DMS 273 (cell line): ENCODE measurements at regions not wholly inside any gene's neighbourhood (a gene's known extent, or its start where the extent isn't known, plus 50 kb on each side); places are given as distances from the start of the nearest gene placed in this dataset.
"Not testable (repeated sequence)": the region's sequence is repeated elsewhere in the genome, so short reads cannot be mapped to it uniquely, and the experiment has no call there.

Experiments
- DNase-seq: peaks from one replicate; lab custom pipeline; 2025; ENCODE audit not compliant: unreplicated experiment; lab: John Stamatoyannopoulos, UW

- DNase-seq = no peak
Measured at GRCh38 chr11:134980819-134981710, 569.0 kb upstream of the B3GAT1 start.

DNA sequence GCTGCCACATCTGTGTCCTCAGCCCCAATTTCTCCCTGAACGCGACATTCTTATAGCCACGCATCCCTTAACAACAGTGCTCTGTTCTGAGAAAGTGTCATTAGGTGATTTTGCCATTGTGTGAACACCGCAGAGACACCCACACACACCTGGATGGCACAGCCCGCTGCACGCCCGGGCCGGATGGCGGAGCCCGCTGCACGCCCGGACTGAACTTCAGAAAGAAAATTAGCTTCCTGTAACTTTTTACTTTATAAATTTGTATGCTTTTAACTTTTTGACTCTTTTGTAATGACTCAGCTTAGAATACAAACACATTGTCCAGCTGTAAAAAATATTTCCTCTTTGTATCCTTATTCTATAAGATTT is 567.0 kb upstream of the B3GAT1 start:
- not testable (repeated sequence) for DNase-seq

GRCh38 chr11:134978388-134979088 is 566.5 kb upstream of the B3GAT1 start:
- no peak for DNase-seq

- DNase-seq = no peak
Measured at GRCh38 chr11:134976551-134976950, 564.5 kb upstream of the B3GAT1 start.

DNA sequence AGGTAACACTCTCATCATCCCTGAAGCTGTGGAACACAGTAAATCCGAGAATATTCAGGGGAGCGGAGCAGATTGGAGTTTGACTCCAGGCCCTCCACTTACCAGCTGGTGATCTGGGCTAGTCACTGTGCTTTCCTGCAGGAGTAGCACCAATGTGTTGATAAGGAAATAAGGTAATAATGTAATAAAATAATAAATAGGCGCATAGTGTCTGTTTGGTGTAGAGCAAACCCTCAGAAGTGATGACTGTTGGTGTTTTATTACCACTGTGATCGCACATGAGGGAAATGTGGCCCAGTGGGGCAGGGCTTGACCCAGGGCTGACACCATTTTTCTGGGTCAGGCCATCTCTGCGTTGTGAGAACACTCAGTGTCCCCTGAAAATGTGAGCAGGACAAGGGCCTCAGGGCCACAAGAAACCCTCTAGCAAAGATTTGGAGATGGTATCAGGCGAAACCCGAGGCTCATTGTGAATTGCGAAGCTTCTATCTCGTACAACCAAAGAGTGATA is 563.9 kb upstream of the B3GAT1 start:
- DNase-seq = no peak

DNA sequence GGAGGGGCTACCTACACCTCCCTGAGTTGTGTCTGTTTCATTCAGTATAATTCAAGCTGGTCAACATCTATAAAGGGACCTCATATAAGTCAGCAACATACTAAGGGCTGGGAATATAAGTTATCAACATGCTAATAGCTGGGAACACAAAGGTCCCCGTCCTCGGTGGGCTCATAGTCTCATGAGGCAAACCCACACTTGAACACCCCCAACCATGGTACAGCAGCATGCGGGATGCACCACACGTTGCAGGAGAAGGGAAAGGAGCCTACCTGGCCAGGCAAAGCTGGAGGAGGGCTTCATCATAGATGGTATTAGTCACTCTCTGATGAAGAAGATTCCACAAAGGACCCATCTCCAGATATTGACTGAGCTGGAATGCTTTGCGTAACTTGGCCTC is 561.8 kb upstream of the B3GAT1 start:
- no peak for DNase-seq

DNA sequence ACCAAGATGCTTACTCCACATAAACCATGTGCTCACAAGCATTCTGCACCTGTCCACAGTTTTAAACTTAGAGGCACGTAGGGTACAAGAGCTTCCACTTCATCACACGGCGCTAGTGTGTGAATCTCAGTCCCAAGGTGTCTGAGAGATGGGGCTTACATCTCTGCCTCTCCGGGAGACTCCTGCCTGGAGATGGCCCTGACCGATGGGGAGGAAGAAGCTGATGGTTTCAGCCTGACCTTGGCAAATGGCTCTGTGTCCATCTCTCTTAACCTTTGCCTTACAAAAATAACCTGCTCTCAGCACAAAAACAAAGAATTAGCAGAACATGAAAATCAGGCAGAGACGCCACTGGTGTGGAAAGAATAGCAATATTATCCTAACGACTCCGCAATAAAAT is 559.3 kb upstream of the B3GAT1 start:
- no peak for DNase-seq

GRCh38 chr11:134967746-134968145 is 555.7 kb upstream of the B3GAT1 start:
- no peak for DNase-seq

GRCh38 chr11:134961386-134961785 is 549.3 kb upstream of the B3GAT1 start:
- not testable (repeated sequence) for DNase-seq

GRCh38 chr11:134958870-134959269 is 546.8 kb upstream of the B3GAT1 start:
- DNase-seq = no peak

GRCh38 chr11:134958336-134958640 is 546.2 kb upstream of the B3GAT1 start:
- DNase-seq = no peak

GRCh38 chr11:134957540-134958335 is 545.7 kb upstream of the B3GAT1 start:
- no peak for DNase-seq

DNA sequence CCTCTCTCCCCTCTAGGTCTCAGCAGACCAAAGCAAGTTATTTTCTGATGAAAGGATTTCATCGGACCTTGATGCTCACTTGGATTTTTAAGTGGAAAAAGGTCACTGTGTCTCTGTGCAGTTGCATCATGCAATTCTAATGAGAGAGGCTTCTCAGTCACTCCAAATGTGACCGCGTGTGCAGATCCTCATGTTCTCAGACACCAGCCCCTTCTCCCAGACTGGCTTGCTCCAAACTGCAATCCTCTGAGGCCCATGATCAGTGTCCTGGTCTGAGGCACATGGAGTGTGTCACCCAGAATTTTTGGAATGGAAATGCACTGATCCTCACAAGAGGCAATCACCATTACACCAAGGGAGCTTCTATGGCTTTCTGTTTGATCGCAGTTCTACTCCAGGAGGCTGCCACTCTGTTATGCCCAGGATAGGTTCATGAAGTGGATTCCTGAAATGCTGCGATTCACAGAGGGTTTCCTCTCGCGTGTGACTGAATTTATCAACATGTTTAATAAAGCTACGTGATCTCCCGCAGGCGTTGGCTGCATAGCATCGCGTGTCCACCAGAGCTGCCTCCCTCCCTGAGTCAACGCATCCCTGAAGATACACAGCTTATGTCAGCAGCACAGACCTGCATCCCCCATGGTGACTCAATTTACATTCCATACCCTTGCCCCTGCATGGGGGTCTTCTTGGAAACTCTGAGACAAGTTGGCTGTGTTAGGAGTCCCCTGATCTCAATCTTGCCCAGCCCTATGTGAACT is 544.6 kb upstream of the B3GAT1 start:
- DNase-seq = no peak

GRCh38 chr11:134955970-134956369 is 543.9 kb upstream of the B3GAT1 start:
- DNase-seq = not testable (repeated sequence)

DNA sequence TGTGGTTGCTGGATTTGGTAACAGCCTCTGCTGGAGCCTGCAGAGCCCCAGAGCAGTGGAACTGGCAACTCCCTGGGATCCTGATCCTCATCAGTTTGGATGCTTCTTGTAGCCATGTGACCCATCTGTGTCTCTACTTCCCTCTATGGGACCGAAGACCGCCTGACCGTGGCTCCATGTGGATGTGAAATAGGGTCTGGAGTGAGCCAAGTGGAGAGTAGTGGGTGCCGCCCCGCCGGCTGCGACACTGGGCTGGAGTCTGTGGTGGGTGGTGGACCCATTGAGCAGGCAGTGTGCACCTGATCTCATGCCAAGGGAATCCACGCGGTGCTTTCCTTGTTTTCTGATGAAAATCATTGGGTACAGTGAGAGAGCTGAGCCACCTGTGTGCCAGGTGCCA is 543.2 kb upstream of the B3GAT1 start:
- DNase-seq = no peak

GRCh38 chr11:134954456-134954855 is 542.4 kb upstream of the B3GAT1 start:
- DNase-seq = not testable (repeated sequence)

- not testable (repeated sequence) for DNase-seq
Measured at GRCh38 chr11:134953417-134953970, 541.5 kb upstream of the B3GAT1 start.

GRCh38 chr11:134951305-134951700 is 539.3 kb upstream of the B3GAT1 start:
- no peak for DNase-seq

GRCh38 chr11:134950692-134951304 is 538.8 kb upstream of the B3GAT1 start:
- no peak for DNase-seq
